KOPT-K1 (cell line): ENCODE measurements at regions not wholly inside any gene's neighbourhood (a gene's known extent, or its start where the extent isn't known, plus 50 kb on each side); places are given as distances from the start of the nearest gene placed in this dataset.

Experiments used
- H3K27ac ChIP-seq: fragments of 200-600 bp; sonication (generic); 2 replicates; pipeline ENCODE4 v1.5.1; 2016; ENCODE audit warnings: antibody characterized with exemption, mild to moderate bottlenecking, low read depth, low read length; ENCODE audit not compliant: poor library complexity, severe bottlenecking
- H3K36me3 ChIP-seq: fragments of 200-600 bp; sonication (generic); 2 replicates; pipeline ENCODE4 v1.5.1; 2017; ENCODE audit warnings: antibody characterized with exemption, mild to moderate bottlenecking, low read length, moderate library complexity; ENCODE audit not compliant: insufficient read depth
- H3K9me3 ChIP-seq: fragments of 200-600 bp; sonication (generic); 2 replicates; pipeline ENCODE4 v1.5.1; 2017; ENCODE audit warnings: antibody characterized with exemption, low read length, mild to moderate bottlenecking; ENCODE audit not compliant: insufficient read depth, poor library complexity, severe bottlenecking

- Histone ChIP-seq H3K36me3 (no peaks in the 10 kb centered on the region), H3K27ac (no peak overlapping the region), H3K9me3 (no peaks in the 10 kb centered on the region)
Measured at GRCh38 chr12:67519484-67520433, 128.8 kb upstream of the DYRK2 start.

GRCh38 chr12:67520606-67521005 lies 127.9 kb upstream of the DYRK2 start:
- H3K9me3 ChIP-seq = no peaks in the 10 kb centered on the region
- H3K27ac ChIP-seq = no peak overlapping the region
- no peaks in the 10 kb centered on the region for H3K36me3 ChIP-seq

GRCh38 chr12:67522222-67522621 lies 126.3 kb upstream of the DYRK2 start:
- Histone ChIP-seq H3K9me3 (no peaks in the 10 kb centered on the region), H3K36me3 (no peaks in the 10 kb centered on the region), H3K27ac (no peak overlapping the region)

GRCh38 chr12:67523538-67523937 lies 125.0 kb upstream of the DYRK2 start:
- H3K36me3 ChIP-seq = no peaks in the 10 kb centered on the region
- H3K27ac ChIP-seq = no peak overlapping the region

GRCh38 chr12:67524861-67525616 lies 123.5 kb upstream of the DYRK2 start:
- no peak overlapping the region for H3K27ac ChIP-seq
- H3K36me3 ChIP-seq = no peaks in the 10 kb centered on the region
- H3K9me3 ChIP-seq = no peaks in the 10 kb centered on the region

More at GRCh38 chr12:67523538-67523937, 125.0 kb upstream of the DYRK2 start:
- no peaks in the 10 kb centered on the region for H3K9me3 ChIP-seq

DNA sequence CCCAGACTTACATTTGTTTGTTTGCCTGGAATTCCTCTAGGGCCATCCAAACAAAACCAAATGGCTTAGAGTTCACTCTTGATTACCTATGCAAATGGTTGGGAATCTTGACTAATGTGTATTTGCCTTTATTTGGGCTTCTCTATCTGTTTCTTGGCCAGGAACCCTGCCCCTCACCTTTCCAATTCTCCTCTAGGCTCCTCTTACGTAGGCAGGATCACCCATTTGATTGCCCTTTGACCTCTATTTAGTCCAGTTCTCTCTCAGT lies 123.0 kb upstream of the DYRK2 start:
- Histone ChIP-seq H3K36me3 (no peaks in the 10 kb centered on the region), H3K9me3 (no peaks in the 10 kb centered on the region), H3K27ac (no peak overlapping the region)

DNA sequence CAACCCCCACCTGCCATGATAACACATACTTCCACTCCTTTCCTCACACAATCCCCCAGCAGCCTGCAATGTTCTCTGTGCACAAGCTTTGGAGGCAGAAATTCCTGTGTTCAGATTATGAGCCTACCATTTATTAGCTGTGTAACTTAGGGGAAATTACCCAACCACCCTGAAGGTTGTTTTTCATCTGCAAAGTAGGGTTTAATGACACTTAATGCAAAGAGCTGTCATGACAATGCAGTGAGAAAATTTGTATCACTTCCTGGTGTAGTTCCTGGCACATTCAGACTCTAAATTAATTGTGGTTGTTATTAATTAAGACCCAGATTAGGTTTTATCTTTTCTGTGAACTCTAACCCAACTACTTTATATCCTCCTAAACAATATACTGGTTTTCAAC lies 122.4 kb upstream of the DYRK2 start:
- Histone ChIP-seq H3K9me3 (no peaks in the 10 kb centered on the region), H3K27ac (no peak overlapping the region), H3K36me3 (no peaks in the 10 kb centered on the region)

- Histone ChIP-seq H3K36me3 (no peaks in the 10 kb centered on the region), H3K27ac (no peak overlapping the region), H3K9me3 (no peaks in the 10 kb centered on the region)
Measured at GRCh38 chr12:67531051-67531450, 117.5 kb upstream of the DYRK2 start.

- no peak overlapping the region for H3K27ac ChIP-seq
- no peaks in the 10 kb centered on the region for H3K36me3 ChIP-seq
- no peaks in the 10 kb centered on the region for H3K9me3 ChIP-seq
Measured at GRCh38 chr12:67531501-67531900, 117.0 kb upstream of the DYRK2 start.

- Histone ChIP-seq H3K27ac (no peak overlapping the region), H3K9me3 (no peaks in the 10 kb centered on the region), H3K36me3 (no peaks in the 10 kb centered on the region)
Measured at GRCh38 chr12:67533159-67533558, 115.4 kb upstream of the DYRK2 start.

- H3K36me3 ChIP-seq = no peaks in the 10 kb centered on the region
- no peak overlapping the region for H3K27ac ChIP-seq
- H3K9me3 ChIP-seq = no peaks in the 10 kb centered on the region
Measured at GRCh38 chr12:67534046-67534445, 114.5 kb upstream of the DYRK2 start.

GRCh38 chr12:67534681-67535080 lies 113.9 kb upstream of the DYRK2 start:
- H3K27ac ChIP-seq = no peak overlapping the region
- no peaks in the 10 kb centered on the region for H3K36me3 ChIP-seq
- H3K9me3 ChIP-seq = no peaks in the 10 kb centered on the region

GRCh38 chr12:67535176-67535575 lies 113.4 kb upstream of the DYRK2 start:
- Histone ChIP-seq H3K36me3 (no peaks in the 10 kb centered on the region), H3K27ac (no peak overlapping the region), H3K9me3 (no peaks in the 10 kb centered on the region)

DNA sequence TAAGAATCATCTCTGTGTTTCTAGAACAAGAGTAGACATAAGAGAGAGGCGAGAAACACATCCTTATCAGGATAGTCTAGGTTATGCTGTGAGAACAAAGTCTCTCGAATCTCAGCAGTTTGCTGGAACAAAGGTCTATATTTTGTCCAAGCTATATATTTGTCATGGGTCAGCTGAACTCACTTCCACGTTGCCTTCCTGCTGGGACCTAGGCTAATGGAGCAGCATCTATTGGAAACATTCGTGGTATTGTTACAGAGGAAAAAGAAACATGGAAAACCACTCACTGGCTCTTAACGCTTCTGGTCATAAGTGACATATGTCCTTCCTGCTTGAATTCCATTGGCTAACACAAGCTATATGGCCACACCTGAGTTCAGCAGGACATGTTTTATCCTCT lies 112.6 kb upstream of the DYRK2 start:
- Histone ChIP-seq H3K9me3 (no peaks in the 10 kb centered on the region), H3K36me3 (no peaks in the 10 kb centered on the region), H3K27ac (no peak overlapping the region)

- H3K27ac ChIP-seq = no peak overlapping the region
- H3K36me3 ChIP-seq = no peaks in the 10 kb centered on the region
- no peaks in the 10 kb centered on the region for H3K9me3 ChIP-seq
Measured at GRCh38 chr12:67539329-67539728, 109.2 kb upstream of the DYRK2 start.

DNA sequence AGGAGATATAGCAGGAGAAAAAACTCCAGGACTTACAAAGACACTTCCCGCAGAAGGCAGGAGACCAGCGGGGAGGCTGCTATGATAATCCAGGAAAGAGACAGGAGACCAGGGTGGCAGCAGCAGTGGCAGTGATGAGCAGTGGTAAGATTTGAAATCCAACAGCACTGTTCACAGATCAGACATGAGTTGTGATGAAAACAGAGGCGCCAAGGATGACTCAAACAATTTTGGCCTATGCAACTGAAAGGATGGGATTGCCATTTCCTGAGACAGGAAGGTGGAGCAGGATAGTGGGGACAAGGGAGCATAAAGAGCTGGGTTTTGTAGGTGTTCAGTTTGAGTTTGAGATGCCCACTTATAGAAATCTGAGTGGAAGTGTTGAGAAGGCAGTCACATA lies 108.6 kb upstream of the DYRK2 start:
- H3K36me3 ChIP-seq = no peaks in the 10 kb centered on the region
- no peaks in the 10 kb centered on the region for H3K9me3 ChIP-seq
- H3K27ac ChIP-seq = no peak overlapping the region
